ENCODE measurements at regions not wholly inside any gene's neighbourhood (a gene's known extent, or its start where the extent isn't known, plus 50 kb on each side); places are given as distances from the start of the nearest gene placed in this dataset.

GRCh38 chr1:236338096-236338495 lies 56.0 kb upstream of the EDARADD start:
- no peak for TF ChIP-seq POLR2A (IDR thresholded peaks at IDR 0.05; ENCODE audit: control extremely low read depth in 1 of 2, low read depth in 2 of 2, low read length in 2 of 2)
- TF ChIP-seq, protein P1, sequence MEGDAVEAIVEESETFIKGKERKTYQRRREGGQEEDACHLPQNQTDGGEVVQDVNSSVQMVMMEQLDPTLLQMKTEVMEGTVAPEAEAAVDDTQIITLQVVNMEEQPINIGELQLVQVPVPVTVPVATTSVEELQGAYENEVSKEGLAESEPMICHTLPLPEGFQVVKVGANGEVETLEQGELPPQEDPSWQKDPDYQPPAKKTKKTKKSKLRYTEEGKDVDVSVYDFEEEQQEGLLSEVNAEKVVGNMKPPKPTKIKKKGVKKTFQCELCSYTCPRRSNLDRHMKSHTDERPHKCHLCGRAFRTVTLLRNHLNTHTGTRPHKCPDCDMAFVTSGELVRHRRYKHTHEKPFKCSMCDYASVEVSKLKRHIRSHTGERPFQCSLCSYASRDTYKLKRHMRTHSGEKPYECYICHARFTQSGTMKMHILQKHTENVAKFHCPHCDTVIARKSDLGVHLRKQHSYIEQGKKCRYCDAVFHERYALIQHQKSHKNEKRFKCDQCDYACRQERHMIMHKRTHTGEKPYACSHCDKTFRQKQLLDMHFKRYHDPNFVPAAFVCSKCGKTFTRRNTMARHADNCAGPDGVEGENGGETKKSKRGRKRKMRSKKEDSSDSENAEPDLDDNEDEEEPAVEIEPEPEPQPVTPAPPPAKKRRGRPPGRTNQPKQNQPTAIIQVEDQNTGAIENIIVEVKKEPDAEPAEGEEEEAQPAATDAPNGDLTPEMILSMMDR (IDR thresholded peaks at IDR 0.05; ENCODE audit: control extremely low read depth in 1 of 3, insufficient read depth in 1 of 3, low read depth in 1 of 3, low read length in 3 of 3), result no peak
- no peak for TF ChIP-seq POLR2AphosphoS5 (IDR thresholded peaks at IDR 0.05; ENCODE audit: low read depth, low read length)
- no peak for TF ChIP-seq NRF1 (IDR thresholded peaks at IDR 0.05; ENCODE audit: low read depth, low read length)
- TF ChIP-seq, protein P2, sequence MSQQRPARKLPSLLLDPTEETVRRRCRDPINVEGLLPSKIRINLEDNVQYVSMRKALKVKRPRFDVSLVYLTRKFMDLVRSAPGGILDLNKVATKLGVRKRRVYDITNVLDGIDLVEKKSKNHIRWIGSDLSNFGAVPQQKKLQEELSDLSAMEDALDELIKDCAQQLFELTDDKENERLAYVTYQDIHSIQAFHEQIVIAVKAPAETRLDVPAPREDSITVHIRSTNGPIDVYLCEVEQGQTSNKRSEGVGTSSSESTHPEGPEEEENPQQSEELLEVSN (IDR thresholded peaks at IDR 0.05), result no peak
- no peak for TF ChIP-seq HDAC2 (IDR thresholded peaks at IDR 0.05; ENCODE audit: borderline replicate concordance in 1 of 2, low read depth in 2 of 2, low read length in 2 of 2)
- TF ChIP-seq YY1 (IDR thresholded peaks at IDR 0.05; ENCODE audit: low read depth, low read length), result no peak
- TF ChIP-seq, protein P3, sequence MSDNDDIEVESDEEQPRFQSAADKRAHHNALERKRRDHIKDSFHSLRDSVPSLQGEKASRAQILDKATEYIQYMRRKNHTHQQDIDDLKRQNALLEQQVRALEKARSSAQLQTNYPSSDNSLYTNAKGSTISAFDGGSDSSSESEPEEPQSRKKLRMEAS (IDR thresholded peaks at IDR 0.05), result no peak
- TF ChIP-seq JUND (IDR thresholded peaks at IDR 0.05; ENCODE audit: low read length), result no peak
- TF ChIP-seq, protein P4, sequence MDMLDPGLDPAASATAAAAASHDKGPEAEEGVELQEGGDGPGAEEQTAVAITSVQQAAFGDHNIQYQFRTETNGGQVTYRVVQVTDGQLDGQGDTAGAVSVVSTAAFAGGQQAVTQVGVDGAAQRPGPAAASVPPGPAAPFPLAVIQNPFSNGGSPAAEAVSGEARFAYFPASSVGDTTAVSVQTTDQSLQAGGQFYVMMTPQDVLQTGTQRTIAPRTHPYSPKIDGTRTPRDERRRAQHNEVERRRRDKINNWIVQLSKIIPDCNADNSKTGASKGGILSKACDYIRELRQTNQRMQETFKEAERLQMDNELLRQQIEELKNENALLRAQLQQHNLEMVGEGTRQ (IDR thresholded peaks at IDR 0.05; ENCODE audit: low read length), result no peak
- no peak for TF ChIP-seq CEBPB (IDR thresholded peaks at IDR 0.05; ENCODE audit: low read depth, low read length)
